Neural progenitor cell (in vitro differentiated cells): ENCODE measurements at regions not wholly inside any gene's neighbourhood (a gene's known extent, or its start where the extent isn't known, plus 50 kb on each side); places are given as distances from the start of the nearest gene placed in this dataset.

Experiments
- CTCF ChIP-seq: fragments of 200-600 bp; sonication (generic); IDR thresholded peaks from 2 replicates; pipeline ENCODE4 v1.5.1; 2017; ENCODE audit warnings: antibody characterized with exemption, mild to moderate bottlenecking
- EZH2 ChIP-seq: fragments of 200-600 bp; sonication (generic); IDR thresholded peaks from 2 replicates; pipeline ENCODE4 v1.6.1; 2017; ENCODE audit warnings: antibody characterized with exemption, mild to moderate bottlenecking, moderate library complexity
- EZH2phosphoT487 ChIP-seq: fragments of 200-600 bp; sonication (generic); IDR thresholded peaks from 2 replicates; pipeline ENCODE4 v1.6.1; 2017; ENCODE audit warnings: antibody characterized with exemption

GRCh38 chr13:92966341-92966740 lies 260.3 kb upstream of the GPC6 start:
- TF ChIP-seq CTCF, result no peak
- TF ChIP-seq EZH2, result no peak
- TF ChIP-seq EZH2phosphoT487, result no peak
